GM21390 (cell line): ENCODE measurements at regions not wholly inside any gene's neighbourhood (a gene's known extent, or its start where the extent isn't known, plus 50 kb on each side); places are given as distances from the start of the nearest gene placed in this dataset.

Source experiments
- ATAC-seq: cut with Tn5 transposase; IDR thresholded peaks from one replicate; pipeline ENCODE4 v1.9.1; 2021; ENCODE audit not compliant: unreplicated experiment

- no peak for ATAC-seq
Measured at GRCh38 chr3:110181226-110181625, 843.9 kb upstream of the DPPA4 start.

- ATAC-seq = no peak
Measured at GRCh38 chr3:110184536-110184935, 847.2 kb upstream of the DPPA4 start.

GRCh38 chr3:110193074-110193473, 855.7 kb upstream of the DPPA4 start:
- no peak for ATAC-seq

DNA sequence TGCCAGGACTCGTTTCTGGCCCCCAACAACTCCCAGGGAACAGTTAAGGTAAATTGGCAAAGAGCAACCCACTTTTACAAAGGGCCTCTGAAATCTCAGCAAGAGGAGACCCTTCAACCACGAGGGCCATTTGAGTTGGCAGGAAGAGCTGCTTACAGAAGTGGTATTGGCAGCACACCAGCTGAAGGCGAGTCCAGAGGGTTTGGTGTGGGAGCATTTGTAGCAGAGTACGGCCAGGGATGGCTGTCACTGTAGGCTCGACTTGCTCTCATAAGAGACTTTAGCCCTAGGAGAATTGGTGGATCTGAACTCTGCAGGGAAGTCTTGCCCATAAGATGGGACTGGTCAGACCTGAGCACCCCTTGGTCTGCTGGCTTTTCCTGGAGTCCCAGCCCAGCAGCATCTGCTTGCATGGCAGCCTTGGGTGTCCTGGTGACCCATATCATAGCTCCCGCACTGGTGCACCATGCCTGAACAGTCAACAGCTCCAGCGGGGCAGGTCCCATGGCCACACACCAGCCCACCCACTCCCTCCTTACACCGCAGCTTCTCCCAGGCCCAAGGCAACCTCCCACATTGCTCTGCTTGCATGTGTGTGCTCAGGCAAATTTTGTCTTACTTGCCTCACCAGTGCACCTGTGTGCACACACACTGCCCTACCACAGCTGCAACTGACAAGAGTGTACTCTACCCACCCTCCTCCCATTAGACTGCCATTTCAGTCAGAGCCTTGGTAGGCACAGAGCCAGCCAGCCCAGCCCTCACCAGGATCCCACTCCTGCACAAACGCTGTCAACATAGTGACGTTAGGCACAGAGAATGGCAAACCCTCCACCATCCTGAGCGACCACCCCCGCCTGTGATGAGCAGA, 861.6 kb upstream of the DPPA4 start:
- ATAC-seq = no peak

DNA sequence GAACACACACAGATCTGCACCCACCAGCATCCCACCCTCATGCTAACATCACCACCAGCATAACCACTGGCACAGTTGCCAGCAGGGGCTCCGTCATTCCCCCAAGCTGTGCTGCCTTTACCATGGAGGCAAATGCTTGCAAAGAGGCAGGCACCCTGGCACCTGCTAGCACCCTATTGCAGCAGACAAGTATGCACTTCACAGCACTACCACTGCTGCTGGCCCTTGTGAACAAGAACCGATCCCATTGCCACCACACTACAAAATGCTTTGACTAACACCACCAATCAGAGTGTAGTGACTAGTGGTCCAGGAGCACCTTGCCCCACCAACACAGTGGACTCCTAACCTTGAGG, 862.2 kb upstream of the DPPA4 start:
- ATAC-seq = no peak

DNA sequence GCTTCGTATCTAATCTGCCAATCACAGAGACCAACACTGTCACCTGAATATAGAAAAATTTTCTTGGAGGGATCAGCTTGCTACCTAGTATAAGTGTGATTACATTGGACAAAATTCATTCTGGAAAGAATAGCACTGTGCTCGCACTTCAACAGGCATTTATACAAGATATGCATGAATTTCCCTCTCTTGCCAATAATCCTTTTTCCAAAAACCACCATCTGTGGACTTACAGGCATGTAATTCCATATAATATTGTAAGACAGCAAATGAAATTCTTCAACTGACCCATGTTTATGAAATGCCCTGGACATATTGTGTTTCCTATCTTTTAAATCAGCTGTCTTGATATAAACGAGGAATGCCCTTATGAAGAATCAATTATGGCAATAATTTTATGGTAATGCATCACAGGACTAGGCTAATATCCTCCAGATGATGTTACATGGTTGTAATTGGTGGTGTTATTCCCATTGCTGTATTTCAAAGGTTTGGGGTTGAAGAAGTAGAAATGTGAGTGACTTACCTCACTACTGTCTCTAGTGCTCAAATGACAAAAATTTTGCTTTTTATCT, 861.4 kb upstream of the NECTIN3 start:
- ATAC-seq = no peak

- ATAC-seq = no peak
Measured at GRCh38 chr3:110226645-110227044, 845.0 kb upstream of the NECTIN3 start.

GRCh38 chr3:110227991-110228390, 843.6 kb upstream of the NECTIN3 start:
- ATAC-seq = no peak

- ATAC-seq = no peak
Measured at GRCh38 chr3:110234831-110235230, 836.8 kb upstream of the NECTIN3 start.

DNA sequence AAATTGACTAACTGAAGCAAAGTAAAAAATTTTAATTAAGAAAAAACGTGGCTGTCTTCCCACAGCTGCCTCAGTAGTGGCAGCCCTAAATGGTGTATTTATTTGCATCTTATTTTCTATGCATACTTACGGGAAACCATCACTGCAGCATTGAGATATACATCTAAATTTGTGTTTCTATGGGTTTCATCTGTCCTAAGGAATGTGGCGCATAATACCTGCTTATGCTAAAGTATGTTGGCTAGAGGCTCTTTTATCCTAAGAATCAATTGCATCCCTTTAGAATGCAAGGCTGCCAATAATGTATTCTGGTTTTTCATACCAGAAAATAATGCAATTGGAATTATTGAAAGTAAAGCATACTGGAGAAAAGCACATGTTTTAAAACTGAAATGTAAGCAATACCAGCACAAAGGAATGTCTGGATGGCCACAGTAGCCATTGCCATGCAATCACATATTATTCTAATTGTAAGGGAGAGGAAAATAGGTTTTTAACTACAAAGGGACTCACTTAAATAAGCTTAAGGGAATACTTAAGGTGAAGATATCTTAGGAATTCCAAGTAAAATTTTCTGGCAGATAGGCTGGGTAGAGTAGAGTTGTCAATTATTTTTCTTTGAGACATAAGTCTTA, 834.5 kb upstream of the NECTIN3 start:
- ATAC-seq = no peak

GRCh38 chr3:110243081-110243480, 828.5 kb upstream of the NECTIN3 start:
- no peak for ATAC-seq

- ATAC-seq = no peak
Measured at GRCh38 chr3:110246796-110247376, 824.7 kb upstream of the NECTIN3 start.

DNA sequence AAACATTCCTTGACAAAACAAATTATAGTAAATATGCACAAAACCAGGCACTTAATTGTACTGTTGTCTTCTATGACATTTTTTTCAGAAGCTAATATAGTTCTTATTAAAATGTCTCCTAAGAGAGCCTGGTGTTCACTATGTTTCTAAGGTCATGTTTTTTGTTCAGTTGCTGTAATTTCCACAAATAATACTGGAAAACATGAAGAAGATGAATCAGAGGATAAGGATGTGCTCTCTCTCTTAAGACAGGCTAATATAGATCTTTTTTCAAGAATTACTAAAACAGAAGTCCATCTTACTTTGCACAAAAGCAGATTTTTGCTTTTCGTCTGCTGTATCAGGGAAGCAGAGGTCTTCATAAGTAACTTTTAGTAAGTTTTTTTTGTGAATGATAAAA, 823.0 kb upstream of the NECTIN3 start:
- ATAC-seq = no peak

DNA sequence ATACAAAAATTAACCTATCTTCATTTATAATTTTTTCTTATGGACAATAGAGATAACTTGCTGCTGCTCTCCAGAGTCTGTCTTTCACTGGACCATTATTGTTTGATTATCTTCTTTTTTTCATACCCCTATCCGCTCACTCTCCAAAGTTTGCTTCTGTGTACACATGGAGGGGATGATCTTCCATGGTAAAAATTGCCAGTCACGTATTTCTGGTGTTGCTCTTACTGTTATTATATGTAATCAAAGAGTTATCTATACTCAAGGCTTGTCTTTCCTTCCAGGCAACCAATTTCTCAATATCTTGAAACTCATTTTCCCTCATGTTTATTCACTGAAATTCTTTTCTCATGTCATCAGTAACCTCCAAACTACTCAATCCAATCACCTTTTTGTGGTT, 817.8 kb upstream of the NECTIN3 start:
- no peak for ATAC-seq

DNA sequence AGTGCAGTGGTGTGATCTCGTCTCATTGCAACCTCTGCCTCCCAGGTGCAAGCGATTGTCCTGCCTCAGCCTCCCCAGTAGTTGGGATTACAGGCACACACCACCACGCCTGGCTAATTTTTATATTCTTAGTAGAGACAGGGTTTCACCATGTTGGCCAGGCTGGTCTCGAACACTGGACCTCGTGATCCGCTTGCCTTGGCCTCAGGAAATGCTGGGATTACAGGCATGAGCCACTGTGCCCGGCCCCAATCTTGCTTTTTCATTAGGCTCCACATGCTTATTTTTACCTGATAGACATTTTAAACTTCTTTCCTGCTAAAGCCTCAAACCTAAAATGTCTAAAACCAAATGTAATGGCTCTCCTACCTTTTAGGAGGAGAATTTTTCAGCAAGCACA, 817.0 kb upstream of the NECTIN3 start:
- ATAC-seq = no peak

DNA sequence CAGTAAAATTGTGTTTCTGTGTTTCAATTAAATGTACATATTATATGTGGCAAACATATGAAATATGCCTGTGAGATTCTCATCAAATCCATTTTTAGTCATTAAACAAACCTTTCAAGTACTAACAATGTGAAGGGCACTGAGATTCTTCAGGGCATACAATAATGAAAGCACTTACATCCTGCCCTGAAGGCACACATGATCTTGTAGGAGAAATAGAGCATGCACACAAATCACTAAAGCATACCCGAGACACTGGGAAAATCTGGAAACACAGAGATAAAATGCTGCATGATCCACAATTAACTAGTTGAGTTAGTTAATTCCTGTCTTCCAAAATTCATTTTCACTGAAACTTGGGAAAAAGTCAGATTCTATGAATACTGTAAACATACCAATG, 810.5 kb upstream of the NECTIN3 start:
- ATAC-seq = no peak

- no peak for ATAC-seq
Measured at GRCh38 chr3:110262896-110263295, 808.7 kb upstream of the NECTIN3 start.

GRCh38 chr3:110265302-110265701, 806.3 kb upstream of the NECTIN3 start:
- no peak for ATAC-seq

DNA sequence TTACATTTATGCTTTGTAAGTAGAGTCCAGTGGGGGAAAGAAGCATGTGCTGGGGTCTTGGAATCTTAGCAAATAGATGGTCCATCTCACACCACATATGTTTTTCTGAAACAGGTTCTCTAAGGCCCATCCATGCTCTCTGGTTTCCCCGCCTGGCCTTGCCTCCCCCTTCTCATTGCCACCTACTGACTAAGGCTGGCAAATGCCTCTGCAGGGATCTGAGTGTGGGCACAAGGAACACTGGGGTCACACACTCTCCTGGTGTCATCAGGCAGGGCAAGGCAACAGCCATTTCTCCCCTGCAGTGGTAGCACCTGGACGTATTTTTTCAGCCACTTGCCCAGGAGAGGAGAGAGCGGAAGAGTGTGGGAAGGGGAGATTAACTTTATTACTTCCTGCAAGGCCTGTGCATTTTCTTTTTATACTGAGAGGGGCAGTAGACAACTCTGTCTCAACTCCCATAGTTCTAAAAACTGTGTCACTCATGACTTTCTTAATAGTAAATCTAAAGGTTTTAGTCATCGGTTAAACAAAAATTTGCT, 804.2 kb upstream of the NECTIN3 start:
- no peak for ATAC-seq

GRCh38 chr3:110272525-110272924, 799.1 kb upstream of the NECTIN3 start:
- ATAC-seq = no peak

DNA sequence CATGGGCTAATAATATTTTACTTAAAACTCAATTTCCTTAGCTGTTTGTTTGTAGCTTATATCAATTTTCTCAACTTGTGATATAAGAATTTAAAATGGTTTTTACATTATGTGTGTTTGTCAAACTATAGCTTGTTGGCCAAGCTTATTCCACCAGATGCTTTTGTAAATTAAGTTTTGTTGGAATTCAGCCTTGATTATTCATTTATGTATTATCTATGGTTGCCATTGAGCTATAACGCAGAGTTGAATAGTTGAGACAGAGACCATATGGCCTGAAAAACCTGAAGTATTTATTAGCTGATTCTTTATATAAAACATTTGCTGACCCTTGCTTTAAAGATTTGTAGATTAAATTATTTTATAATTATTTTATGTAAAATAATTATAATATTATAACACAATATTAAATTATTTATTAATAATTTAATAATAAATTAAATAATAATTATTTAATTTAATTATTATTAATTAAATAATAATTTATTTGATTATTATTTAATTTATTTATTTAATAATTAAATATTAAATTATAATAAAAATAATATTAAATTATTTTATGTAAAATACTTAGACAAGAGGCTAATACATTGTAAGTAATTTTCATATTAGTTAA, 779.6 kb upstream of the NECTIN3 start:
- ATAC-seq = no peak
